ENCODE measurements at regions not wholly inside any gene's neighbourhood (a gene's known extent, or its start where the extent isn't known, plus 50 kb on each side); places are given as distances from the start of the nearest gene placed in this dataset.

DNA sequence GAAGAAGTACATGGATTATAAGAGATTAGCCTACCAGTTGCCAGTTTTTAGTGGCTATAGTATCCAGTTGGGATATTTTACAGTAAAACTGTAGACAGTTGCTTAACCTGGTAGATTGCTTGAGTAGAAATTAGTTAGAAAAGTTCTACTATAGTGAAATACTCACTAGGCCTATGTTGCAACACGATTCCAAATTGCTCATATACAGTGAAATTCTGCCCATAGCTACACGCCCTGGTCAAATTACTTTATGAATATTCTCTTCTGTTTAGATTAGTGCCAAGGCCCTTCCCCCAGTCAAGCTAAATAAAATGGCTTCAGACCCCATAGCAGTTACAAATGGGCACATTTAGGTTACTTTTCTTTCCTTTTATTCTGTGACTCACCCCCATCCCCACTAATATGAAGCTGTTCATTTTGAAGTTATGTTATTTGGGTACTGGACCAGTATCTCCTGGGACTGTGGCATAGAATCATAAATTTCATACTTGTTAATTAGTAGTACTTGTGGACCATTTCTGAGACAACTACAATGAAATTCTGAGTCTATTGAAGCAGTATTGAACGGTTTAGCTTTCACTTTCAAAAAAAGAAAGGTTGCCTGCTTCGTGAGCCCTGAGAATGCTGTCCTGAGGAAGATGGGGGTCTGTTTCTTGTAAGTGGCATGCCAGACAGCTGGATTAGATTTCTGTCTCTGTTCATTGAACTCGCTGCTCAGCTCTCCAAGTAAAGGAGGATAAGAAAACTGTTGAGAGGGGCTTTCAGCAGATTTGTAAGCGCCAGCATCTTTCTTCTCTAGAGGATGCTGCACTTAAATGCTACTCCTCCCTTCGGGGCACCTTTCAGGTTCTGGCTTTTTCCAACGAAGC lies 65.8 kb upstream of the CFAP20DC start:
- H3K36me3 ChIP-seq (ENCODE audit: insufficient read depth, low read length, poor library complexity, severe bottlenecking) = no peaks in the 10 kb centered on the region
- no peak overlapping the region for H3K27ac ChIP-seq (ENCODE audit: low read depth, low read length, poor library complexity, severe bottlenecking)
- DNase-seq (ENCODE audit: low spot score) = no peak
- H3K9me3 ChIP-seq (ENCODE audit: low read depth, low read length, poor library complexity, severe bottlenecking) = no peaks in the 10 kb centered on the region
- no TSS peak for BruUV-seq (replicated peaks)
- H3K27me3 ChIP-seq (replicated peaks; ENCODE audit: insufficient read depth, low read depth, low read length, poor library complexity) = no peaks in the 10 kb centered on the region
- no peaks in the 10 kb centered on the region for H3K4me1 ChIP-seq (ENCODE audit: insufficient read depth, low read length, poor library complexity, severe bottlenecking)
- TF ChIP-seq CTCF (conservative IDR thresholded peaks at IDR 0.05; ENCODE audit: low read depth, low read length) = no peak
- TF ChIP-seq EZH2 (IDR thresholded peaks at IDR 0.05; ENCODE audit: borderline replicate concordance, low read depth, low read length, poor library complexity, severe bottlenecking) = no peak
- POLR2A ChIA-PET (ENCODE audit: low non-redundant PET) = no interaction called here
- intact Hi-C loops (cut with micrococcal nuclease; ENCODE audit: unreplicated experiment) = no loop called here
- no peak overlapping the region for H3K4me3 ChIP-seq (ENCODE audit: low read depth, low read length, poor library complexity, severe bottlenecking)
- CTCF ChIA-PET = no interaction called here

DNA sequence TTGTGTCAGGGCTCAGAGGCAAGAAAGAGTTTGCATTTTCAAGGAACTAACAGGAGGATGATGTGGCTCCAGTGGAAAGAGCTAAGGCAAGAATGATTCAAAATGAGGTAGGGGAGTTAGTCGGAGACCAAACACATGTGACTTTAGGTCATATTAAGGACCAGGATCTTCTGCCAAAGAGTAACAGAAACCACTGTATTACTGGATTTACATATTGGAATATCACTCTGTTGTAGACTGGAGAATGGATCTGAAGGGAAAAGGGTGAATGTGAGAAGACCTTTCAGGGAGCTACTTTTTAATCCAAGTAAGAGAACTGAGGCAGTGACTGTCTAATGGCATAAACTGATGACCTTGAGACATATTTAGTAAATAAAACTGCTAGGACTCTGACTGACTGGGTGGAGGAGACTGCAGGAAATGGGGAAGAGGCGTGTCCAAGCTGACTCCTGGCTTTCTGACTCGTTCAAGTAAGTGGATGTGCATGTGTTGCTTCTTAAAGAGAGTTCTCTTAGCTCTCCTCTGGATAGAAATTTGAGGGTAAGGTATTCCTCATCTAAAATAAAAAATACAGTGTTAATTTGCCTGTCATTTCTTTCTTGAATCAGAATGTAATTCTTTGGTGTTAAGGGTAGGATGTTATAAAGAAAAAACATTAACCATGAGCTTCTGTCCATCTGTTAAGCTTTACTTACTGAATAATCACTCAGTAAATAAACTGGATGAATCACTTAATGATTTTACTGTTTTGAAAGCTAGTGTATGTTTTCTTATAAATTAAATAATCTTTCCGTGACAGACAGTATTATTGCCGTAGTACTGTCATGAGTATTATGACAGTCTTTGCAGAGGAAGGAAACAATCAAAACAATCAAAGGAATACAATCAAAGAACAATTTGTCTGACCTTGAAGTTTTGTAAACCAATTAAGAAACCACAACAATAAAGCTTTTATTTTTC lies 58.3 kb upstream of the CFAP20DC start:
- DNase-seq (ENCODE audit: low spot score) = no peak
- Histone ChIP-seq H3K9me3 (ENCODE audit: low read depth, low read length, poor library complexity, severe bottlenecking) (no peaks in the 10 kb centered on the region), H3K36me3 (ENCODE audit: insufficient read depth, low read length, poor library complexity, severe bottlenecking) (no peaks in the 10 kb centered on the region), H3K27me3 (replicated peaks; ENCODE audit: insufficient read depth, low read depth, low read length, poor library complexity) (no peaks in the 10 kb centered on the region), H3K4me1 (ENCODE audit: insufficient read depth, low read length, poor library complexity, severe bottlenecking) (no peaks in the 10 kb centered on the region), H3K27ac (ENCODE audit: low read depth, low read length, poor library complexity, severe bottlenecking) (no peak overlapping the region), H3K4me3 (ENCODE audit: low read depth, low read length, poor library complexity, severe bottlenecking) (no peak overlapping the region)
- ChIA-PET CTCF (no interaction called here), POLR2A (ENCODE audit: low non-redundant PET) (no interaction called here)
- intact Hi-C loops (cut with micrococcal nuclease; ENCODE audit: unreplicated experiment) = no loop called here
- TF ChIP-seq CTCF (conservative IDR thresholded peaks at IDR 0.05; ENCODE audit: low read depth, low read length) (no peak), EZH2 (IDR thresholded peaks at IDR 0.05; ENCODE audit: borderline replicate concordance, low read depth, low read length, poor library complexity, severe bottlenecking) (no peak)
- BruUV-seq (replicated peaks) = no TSS peak

DNA sequence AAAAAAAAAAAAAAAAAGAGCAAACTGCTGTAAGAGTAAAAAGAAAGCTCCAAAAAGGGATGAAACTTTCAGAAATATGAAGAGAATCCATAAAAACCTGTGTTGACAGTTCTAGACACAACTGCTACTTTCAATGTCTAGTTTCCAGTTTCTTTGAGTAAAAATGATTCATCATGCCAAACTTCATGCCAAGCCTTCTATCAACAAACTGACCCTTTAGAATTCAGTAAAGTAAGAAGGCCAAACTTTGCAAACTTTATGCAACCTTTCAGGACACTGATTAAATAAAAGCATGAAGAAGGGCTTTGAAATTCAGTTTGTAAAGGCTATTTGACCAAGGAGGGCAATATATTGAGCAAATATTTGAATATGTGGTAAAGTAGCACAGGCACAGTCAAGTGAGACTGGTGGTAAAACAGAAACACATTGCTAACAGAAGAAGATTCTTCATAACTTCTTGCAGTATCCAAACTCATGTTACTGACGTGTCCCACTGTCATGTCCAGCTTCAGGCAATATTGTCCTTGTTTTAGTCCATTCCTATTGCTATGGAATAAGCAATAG lies 56.3 kb upstream of the CFAP20DC start:
- H3K27ac ChIP-seq (ENCODE audit: low read depth, low read length, poor library complexity, severe bottlenecking) = no peak overlapping the region
- H3K9me3 ChIP-seq (ENCODE audit: low read depth, low read length, poor library complexity, severe bottlenecking) = no peaks in the 10 kb centered on the region
- no TSS peak for BruUV-seq (replicated peaks)
- no peaks in the 10 kb centered on the region for H3K27me3 ChIP-seq (replicated peaks; ENCODE audit: insufficient read depth, low read depth, low read length, poor library complexity)
- H3K36me3 ChIP-seq (ENCODE audit: insufficient read depth, low read length, poor library complexity, severe bottlenecking) = no peaks in the 10 kb centered on the region
- intact Hi-C loops (cut with micrococcal nuclease; ENCODE audit: unreplicated experiment) = no loop called here
- H3K4me3 ChIP-seq (ENCODE audit: low read depth, low read length, poor library complexity, severe bottlenecking) = no peak overlapping the region
- POLR2A ChIA-PET (ENCODE audit: low non-redundant PET) = no interaction called here
- CTCF ChIA-PET = no interaction called here
- TF ChIP-seq EZH2 (IDR thresholded peaks at IDR 0.05; ENCODE audit: borderline replicate concordance, low read depth, low read length, poor library complexity, severe bottlenecking) (no peak), CTCF (conservative IDR thresholded peaks at IDR 0.05; ENCODE audit: low read depth, low read length) (no peak)
- no peak for DNase-seq (ENCODE audit: low spot score)
- no peaks in the 10 kb centered on the region for H3K4me1 ChIP-seq (ENCODE audit: insufficient read depth, low read length, poor library complexity, severe bottlenecking)
